ENCODE measurements at regions not wholly inside any gene's neighbourhood (a gene's known extent, or its start where the extent isn't known, plus 50 kb on each side); places are given as distances from the start of the nearest gene placed in this dataset.

DNA sequence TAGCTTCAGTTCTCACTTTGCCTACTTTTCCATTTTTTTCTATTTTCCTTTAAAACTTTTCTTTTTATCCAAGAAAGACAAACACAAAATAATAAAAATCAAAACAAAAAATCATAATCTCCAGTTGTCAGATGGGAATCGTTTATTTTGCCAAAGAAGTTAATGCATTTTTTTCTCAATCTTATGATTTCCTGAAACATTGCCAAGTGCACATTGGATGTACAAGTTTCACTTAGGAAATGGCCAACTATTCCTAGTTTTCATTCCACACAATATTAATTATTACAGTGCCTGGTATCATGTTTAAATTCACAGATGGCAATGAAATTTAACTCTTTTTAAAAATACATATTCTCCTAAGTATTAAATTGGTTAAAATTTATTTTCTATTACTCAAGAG is 1050.5 kb downstream of the TTLL7 start:
- no peak overlapping the region for H3K27ac ChIP-seq (ENCODE audit: low read depth in 1 of 2, low read length in 1 of 2)
- H3K36me3 ChIP-seq (ENCODE audit: control insufficient read depth in 2 of 2, insufficient read depth in 2 of 2, low read length in 1 of 2), result no peaks in the 10 kb centered on the region
- no peaks in the 10 kb centered on the region for H3K9me3 ChIP-seq (ENCODE audit: control insufficient read depth in 2 of 2, insufficient read depth in 1 of 2, low read length in 1 of 2)
- WGBS, result 91% methylated on average over 1 of the region's 1 CpG
- no peaks in the 10 kb centered on the region for H3K27me3 ChIP-seq (ENCODE audit: control insufficient read depth in 2 of 2, insufficient read depth in 1 of 2, low read length in 1 of 2)
- no peaks in the 10 kb centered on the region for H3K4me1 ChIP-seq (ENCODE audit: control insufficient read depth in 2 of 2, insufficient read depth in 2 of 2, low read length in 2 of 2)
- H3K4me3 ChIP-seq (ENCODE audit: low read length in 2 of 2), result no peak overlapping the region
- DNase-seq (ENCODE audit: low read depth in 6 of 9, low spot score in 9 of 9), result no peak

DNA sequence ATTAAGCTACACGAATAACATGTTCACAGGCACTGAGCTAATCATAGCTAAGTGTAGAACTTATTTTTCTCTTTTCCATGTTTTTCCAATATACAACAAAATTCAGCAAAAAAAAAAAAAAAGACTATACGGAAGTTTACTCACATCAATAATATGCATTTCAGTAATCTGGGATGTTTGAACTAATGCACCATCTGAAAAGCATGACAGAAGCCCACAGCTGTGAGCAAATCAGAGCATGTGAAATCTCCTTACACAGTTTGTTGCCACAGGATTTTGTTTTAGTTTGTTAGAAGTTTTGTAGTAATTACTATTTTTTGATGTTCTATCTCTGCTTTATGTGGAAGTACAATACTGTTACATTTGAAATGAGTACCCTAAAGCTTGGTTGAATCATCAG is 1051.7 kb downstream of the TTLL7 start:
- no peak for DNase-seq (ENCODE audit: low read depth in 6 of 9, low spot score in 9 of 9)
- no peaks in the 10 kb centered on the region for H3K27me3 ChIP-seq (ENCODE audit: control insufficient read depth in 2 of 2, insufficient read depth in 1 of 2, low read length in 1 of 2)
- H3K9me3 ChIP-seq (ENCODE audit: control insufficient read depth in 2 of 2, insufficient read depth in 1 of 2, low read length in 1 of 2), result no peaks in the 10 kb centered on the region
- 98% methylated on average over 2 of the region's 2 CpGs for WGBS
- H3K4me3 ChIP-seq (ENCODE audit: low read length in 2 of 2), result no peak overlapping the region
- H3K27ac ChIP-seq (ENCODE audit: low read depth in 1 of 2, low read length in 1 of 2), result no peak overlapping the region
- no peaks in the 10 kb centered on the region for H3K36me3 ChIP-seq (ENCODE audit: control insufficient read depth in 2 of 2, insufficient read depth in 2 of 2, low read length in 1 of 2)
- H3K4me1 ChIP-seq (ENCODE audit: control insufficient read depth in 2 of 2, insufficient read depth in 2 of 2, low read length in 2 of 2), result no peaks in the 10 kb centered on the region

DNA sequence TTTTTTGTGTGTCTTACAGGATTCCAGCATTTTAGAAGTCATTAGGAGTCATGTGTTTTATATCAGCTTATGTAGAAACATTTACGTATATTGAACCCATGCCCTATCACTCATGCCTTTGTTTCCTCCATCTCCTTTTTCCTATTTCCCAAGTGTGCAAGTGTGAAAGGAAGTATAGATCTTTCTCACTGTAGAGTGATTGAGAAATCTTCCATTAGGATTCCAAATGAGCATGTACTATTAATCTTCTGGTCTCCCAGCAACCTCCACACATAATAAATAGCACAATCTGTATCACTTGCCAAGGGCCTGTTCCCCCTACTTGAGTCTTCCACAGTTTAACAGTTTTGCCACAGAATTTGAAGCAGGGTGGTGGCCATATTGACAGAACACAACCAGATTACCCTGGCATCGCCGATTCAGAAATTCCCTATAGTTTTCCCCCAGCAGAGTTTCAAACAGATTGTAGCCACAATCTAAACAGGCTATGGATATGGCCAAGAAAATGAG is 1052.8 kb downstream of the TTLL7 start:
- 97% methylated on average over 3 of the region's 3 CpGs for WGBS
- Histone ChIP-seq H3K27me3 (ENCODE audit: control insufficient read depth in 2 of 2, insufficient read depth in 1 of 2, low read length in 1 of 2) (no peaks in the 10 kb centered on the region), H3K27ac (ENCODE audit: low read depth in 1 of 2, low read length in 1 of 2) (no peak overlapping the region), H3K4me3 (ENCODE audit: low read length in 2 of 2) (no peak overlapping the region), H3K36me3 (ENCODE audit: control insufficient read depth in 2 of 2, insufficient read depth in 2 of 2, low read length in 1 of 2) (no peaks in the 10 kb centered on the region), H3K9me3 (ENCODE audit: control insufficient read depth in 2 of 2, insufficient read depth in 1 of 2, low read length in 1 of 2) (no peaks in the 10 kb centered on the region), H3K4me1 (ENCODE audit: control insufficient read depth in 2 of 2, insufficient read depth in 2 of 2, low read length in 2 of 2) (no peaks in the 10 kb centered on the region)
- DNase-seq (ENCODE audit: low read depth in 6 of 9, low spot score in 9 of 9), result no peak

DNA sequence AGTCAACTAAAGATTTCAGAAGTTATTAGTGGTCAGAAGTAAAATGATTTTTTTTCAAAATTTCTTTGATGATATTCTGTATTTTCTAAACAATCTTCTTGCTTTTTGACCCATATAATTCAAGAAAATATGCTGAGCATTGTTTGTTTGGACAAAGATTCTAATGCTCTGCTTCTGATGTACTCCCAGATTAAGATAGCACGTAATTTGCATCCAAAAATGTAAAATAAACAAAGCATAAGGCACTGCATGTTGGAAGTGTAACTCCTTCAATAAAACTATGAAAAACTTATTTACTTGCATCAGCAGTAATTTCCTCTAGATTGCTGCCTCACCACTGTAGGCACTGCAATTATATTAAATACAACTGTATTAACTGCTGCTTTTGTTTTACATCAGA is 1054.1 kb downstream of the TTLL7 start:
- no peak overlapping the region for H3K27ac ChIP-seq (ENCODE audit: low read depth in 1 of 2, low read length in 1 of 2)
- WGBS, result 89% methylated on average over 1 of the region's 1 CpG
- H3K9me3 ChIP-seq (ENCODE audit: control insufficient read depth in 2 of 2, insufficient read depth in 1 of 2, low read length in 1 of 2), result no peaks in the 10 kb centered on the region
- H3K4me3 ChIP-seq (ENCODE audit: low read length in 2 of 2), result no peak overlapping the region
- H3K4me1 ChIP-seq (ENCODE audit: control insufficient read depth in 2 of 2, insufficient read depth in 2 of 2, low read length in 2 of 2), result no peaks in the 10 kb centered on the region
- H3K27me3 ChIP-seq (ENCODE audit: control insufficient read depth in 2 of 2, insufficient read depth in 1 of 2, low read length in 1 of 2), result no peaks in the 10 kb centered on the region
- no peaks in the 10 kb centered on the region for H3K36me3 ChIP-seq (ENCODE audit: control insufficient read depth in 2 of 2, insufficient read depth in 2 of 2, low read length in 1 of 2)
- DNase-seq (ENCODE audit: low read depth in 6 of 9, low spot score in 9 of 9), result no peak

DNA sequence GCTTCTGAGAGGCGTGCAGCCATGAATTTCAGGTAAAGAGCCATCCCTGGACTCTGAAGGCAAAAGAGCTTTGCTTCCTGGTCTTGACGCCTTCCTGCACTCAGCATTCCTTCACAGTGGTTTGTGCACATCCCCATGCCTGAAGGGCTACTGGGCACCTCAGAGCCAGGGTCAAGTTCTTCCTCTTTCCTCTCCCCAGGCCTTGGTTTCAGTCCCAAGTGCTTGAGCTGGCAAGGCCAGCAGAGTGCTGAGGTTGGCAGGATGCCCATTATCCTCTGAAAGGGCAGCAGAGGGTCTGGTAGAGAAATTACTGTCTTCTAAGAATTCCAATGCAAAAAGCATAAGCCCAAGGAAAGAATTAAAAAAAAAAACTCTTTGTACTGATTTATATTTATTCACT is 1064.9 kb downstream of the TTLL7 start:
- WGBS, result 83% methylated on average over 2 of the region's 2 CpGs
- DNase-seq (ENCODE audit: low read depth in 6 of 9, low spot score in 9 of 9), result no peak
- H3K4me3 ChIP-seq (ENCODE audit: low read length in 2 of 2), result no peak overlapping the region

DNA sequence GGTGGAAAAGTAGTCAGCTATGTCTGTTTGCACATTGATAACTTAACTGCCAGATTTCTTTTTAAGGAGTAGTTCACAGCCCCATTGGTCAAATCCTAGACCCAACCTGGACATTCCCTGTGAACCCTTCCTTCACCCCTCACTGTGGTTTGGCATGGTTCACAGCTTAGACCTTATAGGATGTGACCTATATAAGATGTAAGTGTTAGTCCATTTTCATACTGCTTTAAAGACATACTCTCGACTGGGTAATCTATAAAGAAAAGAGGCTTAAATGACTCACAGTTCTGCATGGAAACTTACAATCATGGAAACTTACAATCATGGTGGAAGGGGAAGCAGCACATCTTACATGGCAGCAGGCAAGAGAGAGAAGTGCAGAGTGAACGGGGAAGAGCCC is 1066.2 kb downstream of the TTLL7 start:
- Histone ChIP-seq H3K9me3 (ENCODE audit: control insufficient read depth in 2 of 2, insufficient read depth in 1 of 2, low read length in 1 of 2) (no peaks in the 10 kb centered on the region), H3K4me3 (ENCODE audit: low read length in 2 of 2) (no peak overlapping the region), H3K36me3 (ENCODE audit: control insufficient read depth in 2 of 2, insufficient read depth in 2 of 2, low read length in 1 of 2) (no peaks in the 10 kb centered on the region), H3K27ac (ENCODE audit: low read depth in 1 of 2, low read length in 1 of 2) (no peak overlapping the region), H3K27me3 (ENCODE audit: control insufficient read depth in 2 of 2, insufficient read depth in 1 of 2, low read length in 1 of 2) (no peaks in the 10 kb centered on the region), H3K4me1 (ENCODE audit: control insufficient read depth in 2 of 2, insufficient read depth in 2 of 2, low read length in 2 of 2) (no peaks in the 10 kb centered on the region)
- WGBS, result 91% methylated on average over 2 of the region's 2 CpGs
- no peak for DNase-seq (ENCODE audit: low read depth in 6 of 9, low spot score in 9 of 9)

More for the DNA sequence above, 1064.9 kb downstream of the TTLL7 start:
- H3K9me3 ChIP-seq (ENCODE audit: control insufficient read depth in 2 of 2, insufficient read depth in 1 of 2, low read length in 1 of 2), result no peaks in the 10 kb centered on the region
- no peaks in the 10 kb centered on the region for H3K36me3 ChIP-seq (ENCODE audit: control insufficient read depth in 2 of 2, insufficient read depth in 2 of 2, low read length in 1 of 2)
- no peaks in the 10 kb centered on the region for H3K4me1 ChIP-seq (ENCODE audit: control insufficient read depth in 2 of 2, insufficient read depth in 2 of 2, low read length in 2 of 2)
- H3K27me3 ChIP-seq (ENCODE audit: control insufficient read depth in 2 of 2, insufficient read depth in 1 of 2, low read length in 1 of 2), result no peaks in the 10 kb centered on the region
- H3K27ac ChIP-seq (ENCODE audit: low read depth in 1 of 2, low read length in 1 of 2), result no peak overlapping the region

DNA sequence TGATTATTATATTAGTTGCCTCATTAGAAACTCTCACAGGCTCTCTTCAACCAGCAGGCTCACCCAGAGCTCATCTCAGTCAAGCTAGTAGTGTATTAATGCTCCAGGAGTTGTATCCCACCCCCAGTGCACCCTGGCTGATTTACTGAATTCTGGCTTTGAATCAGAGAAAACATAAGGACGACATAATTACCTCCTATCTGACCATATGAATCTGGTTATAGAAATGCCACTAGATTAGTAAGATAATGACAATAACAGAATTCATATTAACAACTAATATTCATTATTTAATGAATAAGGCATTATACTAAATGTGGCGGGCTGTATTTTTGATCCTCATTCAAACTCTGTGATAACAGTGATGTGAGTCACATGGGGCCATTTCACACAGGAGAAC is 1066.7 kb downstream of the TTLL7 start:
- DNase-seq (ENCODE audit: low read depth in 6 of 9, low spot score in 9 of 9), result no peak
- H3K9me3 ChIP-seq (ENCODE audit: control insufficient read depth in 2 of 2, insufficient read depth in 1 of 2, low read length in 1 of 2), result no peaks in the 10 kb centered on the region
- H3K27me3 ChIP-seq (ENCODE audit: control insufficient read depth in 2 of 2, insufficient read depth in 1 of 2, low read length in 1 of 2), result no peaks in the 10 kb centered on the region
- H3K4me1 ChIP-seq (ENCODE audit: control insufficient read depth in 2 of 2, insufficient read depth in 2 of 2, low read length in 2 of 2), result no peaks in the 10 kb centered on the region
- no peak overlapping the region for H3K4me3 ChIP-seq (ENCODE audit: low read length in 2 of 2)
- no peaks in the 10 kb centered on the region for H3K36me3 ChIP-seq (ENCODE audit: control insufficient read depth in 2 of 2, insufficient read depth in 2 of 2, low read length in 1 of 2)
- H3K27ac ChIP-seq (ENCODE audit: low read depth in 1 of 2, low read length in 1 of 2), result no peak overlapping the region
- WGBS, result 96% methylated on average over 2 of the region's 2 CpGs

DNA sequence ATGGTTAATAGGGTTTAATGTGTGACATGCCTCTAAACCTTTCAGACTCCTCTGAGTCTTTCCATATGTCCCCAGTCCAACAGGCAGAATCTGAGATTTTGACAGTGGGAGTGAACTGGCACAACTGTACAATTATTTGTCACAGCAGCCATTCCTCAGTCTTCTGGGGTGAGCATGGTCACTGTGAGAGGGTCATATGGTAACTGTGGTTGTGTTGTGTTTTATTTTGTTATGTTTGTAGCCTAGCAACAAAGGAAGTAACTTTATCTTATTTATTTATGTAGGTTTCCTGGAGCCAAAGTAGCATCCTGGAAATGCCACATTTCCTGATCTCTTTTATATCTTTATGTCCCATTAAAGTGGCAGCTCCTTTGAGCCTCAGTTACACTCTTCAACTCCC is 1067.9 kb downstream of the TTLL7 start:
- Histone ChIP-seq H3K36me3 (ENCODE audit: control insufficient read depth in 2 of 2, insufficient read depth in 2 of 2, low read length in 1 of 2) (no peaks in the 10 kb centered on the region), H3K4me1 (ENCODE audit: control insufficient read depth in 2 of 2, insufficient read depth in 2 of 2, low read length in 2 of 2) (no peaks in the 10 kb centered on the region), H3K27me3 (ENCODE audit: control insufficient read depth in 2 of 2, insufficient read depth in 1 of 2, low read length in 1 of 2) (no peaks in the 10 kb centered on the region), H3K27ac (ENCODE audit: low read depth in 1 of 2, low read length in 1 of 2) (no peak overlapping the region), H3K4me3 (ENCODE audit: low read length in 2 of 2) (no peak overlapping the region), H3K9me3 (ENCODE audit: control insufficient read depth in 2 of 2, insufficient read depth in 1 of 2, low read length in 1 of 2) (no peaks in the 10 kb centered on the region)
- DNase-seq (ENCODE audit: low read depth in 6 of 9, low spot score in 9 of 9), result no peak

DNA sequence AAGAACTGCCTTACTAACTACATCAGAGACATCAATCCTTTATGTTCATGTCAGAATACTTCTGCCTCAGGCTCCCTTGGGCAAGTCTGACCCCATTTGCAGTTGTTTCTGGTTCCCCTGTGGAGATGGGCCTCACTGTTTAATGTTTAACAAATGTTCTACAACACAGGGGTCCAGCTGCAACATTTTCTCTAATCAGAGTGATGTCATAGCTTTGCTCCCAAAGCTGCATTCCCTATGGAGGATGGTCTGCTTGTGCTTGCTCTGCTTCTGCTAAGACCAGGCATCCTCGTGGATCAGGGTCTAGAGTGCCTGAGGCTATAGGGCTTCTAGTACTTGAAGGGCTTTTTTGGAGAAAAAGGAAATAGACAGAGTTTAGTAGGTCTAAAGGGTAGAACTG is 1071.2 kb downstream of the TTLL7 start:
- no peaks in the 10 kb centered on the region for H3K4me1 ChIP-seq (ENCODE audit: control insufficient read depth in 2 of 2, insufficient read depth in 2 of 2, low read length in 2 of 2)
- H3K27ac ChIP-seq (ENCODE audit: low read depth in 1 of 2, low read length in 1 of 2), result no peak overlapping the region
- 83% methylated on average over 1 of the region's 1 CpG for WGBS
- no peaks in the 10 kb centered on the region for H3K9me3 ChIP-seq (ENCODE audit: control insufficient read depth in 2 of 2, insufficient read depth in 1 of 2, low read length in 1 of 2)
- DNase-seq (ENCODE audit: low read depth in 6 of 9, low spot score in 9 of 9), result no peak
- H3K4me3 ChIP-seq (ENCODE audit: low read length in 2 of 2), result no peak overlapping the region
- no peaks in the 10 kb centered on the region for H3K27me3 ChIP-seq (ENCODE audit: control insufficient read depth in 2 of 2, insufficient read depth in 1 of 2, low read length in 1 of 2)
- no peaks in the 10 kb centered on the region for H3K36me3 ChIP-seq (ENCODE audit: control insufficient read depth in 2 of 2, insufficient read depth in 2 of 2, low read length in 1 of 2)

DNA sequence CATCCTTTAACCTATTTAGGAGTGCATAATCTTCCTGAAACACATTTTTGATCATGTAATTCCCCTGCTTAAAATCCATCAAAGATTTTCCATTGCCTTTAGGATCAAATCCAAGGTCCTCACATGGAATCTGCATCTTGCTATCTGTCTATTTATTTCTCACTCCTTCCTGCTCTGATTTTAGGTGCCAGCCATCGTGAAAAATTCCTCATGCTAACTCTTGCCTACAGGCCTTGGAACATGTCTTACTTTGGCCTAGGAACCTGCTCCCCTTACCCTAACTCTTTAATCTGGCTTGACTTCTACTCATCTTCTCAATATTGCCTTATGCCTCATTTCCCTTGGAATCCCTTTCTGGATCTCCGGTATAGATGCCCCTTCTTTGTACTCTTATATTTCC is 1074.3 kb downstream of the TTLL7 start:
- Histone ChIP-seq H3K27ac (ENCODE audit: low read depth in 1 of 2, low read length in 1 of 2) (no peak overlapping the region), H3K4me3 (ENCODE audit: low read length in 2 of 2) (no peak overlapping the region), H3K27me3 (ENCODE audit: control insufficient read depth in 2 of 2, insufficient read depth in 1 of 2, low read length in 1 of 2) (no peaks in the 10 kb centered on the region), H3K36me3 (ENCODE audit: control insufficient read depth in 2 of 2, insufficient read depth in 2 of 2, low read length in 1 of 2) (no peaks in the 10 kb centered on the region), H3K4me1 (ENCODE audit: control insufficient read depth in 2 of 2, insufficient read depth in 2 of 2, low read length in 2 of 2) (no peaks in the 10 kb centered on the region), H3K9me3 (ENCODE audit: control insufficient read depth in 2 of 2, insufficient read depth in 1 of 2, low read length in 1 of 2) (no peaks in the 10 kb centered on the region)
- DNase-seq (ENCODE audit: low read depth in 6 of 9, low spot score in 9 of 9), result no peak
- WGBS, result 95% methylated on average over 2 of the region's 2 CpGs
